ENCODE measurements at regions not wholly inside any gene's neighbourhood (a gene's known extent, or its start where the extent isn't known, plus 50 kb on each side); places are given as distances from the start of the nearest gene placed in this dataset.

DNA sequence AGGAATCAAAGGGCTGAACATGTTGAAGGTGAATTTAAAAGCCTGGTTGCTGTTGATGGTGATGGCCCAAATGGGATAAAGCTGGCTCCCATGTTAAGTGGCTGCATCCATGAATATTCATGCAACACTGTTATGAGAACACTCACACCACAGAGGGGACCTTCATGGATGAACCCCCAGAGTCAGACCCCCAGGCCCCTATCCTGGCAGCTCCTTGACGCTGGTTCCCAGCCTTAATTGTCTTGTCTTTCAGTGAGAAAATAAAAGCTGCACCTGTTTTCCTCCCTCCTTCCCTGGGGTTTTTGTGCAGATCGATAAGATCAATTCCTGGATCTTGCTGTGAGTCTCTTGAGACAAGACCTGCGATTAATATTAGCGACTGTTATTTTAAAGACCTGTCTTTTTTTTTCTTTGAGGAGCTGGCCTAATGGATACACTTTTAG, 371.7 kb downstream of the ICE1 start:
- TF ChIP-seq, protein P1, sequence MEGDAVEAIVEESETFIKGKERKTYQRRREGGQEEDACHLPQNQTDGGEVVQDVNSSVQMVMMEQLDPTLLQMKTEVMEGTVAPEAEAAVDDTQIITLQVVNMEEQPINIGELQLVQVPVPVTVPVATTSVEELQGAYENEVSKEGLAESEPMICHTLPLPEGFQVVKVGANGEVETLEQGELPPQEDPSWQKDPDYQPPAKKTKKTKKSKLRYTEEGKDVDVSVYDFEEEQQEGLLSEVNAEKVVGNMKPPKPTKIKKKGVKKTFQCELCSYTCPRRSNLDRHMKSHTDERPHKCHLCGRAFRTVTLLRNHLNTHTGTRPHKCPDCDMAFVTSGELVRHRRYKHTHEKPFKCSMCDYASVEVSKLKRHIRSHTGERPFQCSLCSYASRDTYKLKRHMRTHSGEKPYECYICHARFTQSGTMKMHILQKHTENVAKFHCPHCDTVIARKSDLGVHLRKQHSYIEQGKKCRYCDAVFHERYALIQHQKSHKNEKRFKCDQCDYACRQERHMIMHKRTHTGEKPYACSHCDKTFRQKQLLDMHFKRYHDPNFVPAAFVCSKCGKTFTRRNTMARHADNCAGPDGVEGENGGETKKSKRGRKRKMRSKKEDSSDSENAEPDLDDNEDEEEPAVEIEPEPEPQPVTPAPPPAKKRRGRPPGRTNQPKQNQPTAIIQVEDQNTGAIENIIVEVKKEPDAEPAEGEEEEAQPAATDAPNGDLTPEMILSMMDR (IDR thresholded peaks at IDR 0.05) = no peak
- no peak for TF ChIP-seq POLR2A (IDR thresholded peaks at IDR 0.05)

All from adrenal gland (tissue), 5 donors.